H9 (cell line): ENCODE measurements at regions not wholly inside any gene's neighbourhood (a gene's known extent, or its start where the extent isn't known, plus 50 kb on each side); places are given as distances from the start of the nearest gene placed in this dataset.

ENCODE experiments used
- DNase-seq: peaks from one replicate; pipeline ENCODE4 v3.0.0-alpha.2; 2017
- H2AFZ ChIP-seq: one replicate; pipeline ENCODE4 v1.6.1; 2013; ENCODE audit warnings: mild to moderate bottlenecking, low read length, control low read depth, moderate library complexity
- H2AK5ac ChIP-seq: 2 replicates; pipeline ENCODE4 v1.6.1; 2013; ENCODE audit warnings: low read length, control low read depth, mixed read lengths; ENCODE audit not compliant: insufficient read length
- H2BK120ac ChIP-seq: one replicate; pipeline ENCODE4 v1.6.1; 2013; ENCODE audit warnings: low read depth, mild to moderate bottlenecking, low read length, control low read depth, inconsistent platforms; ENCODE audit not compliant: poor library complexity, severe bottlenecking
- H2BK12ac ChIP-seq: 2 replicates; pipeline ENCODE4 v1.6.1; 2013; ENCODE audit warnings: low read length, control low read depth, mixed read lengths, low read depth; ENCODE audit not compliant: insufficient read length
- H2BK15ac ChIP-seq: 2 replicates; pipeline ENCODE4 v1.6.1; 2013; ENCODE audit warnings: low read depth, low read length, control low read depth
- H2BK20ac ChIP-seq: one replicate; pipeline ENCODE4 v1.6.1; 2013; ENCODE audit warnings: low read depth, mild to moderate bottlenecking, low read length, control low read depth, inconsistent platforms; ENCODE audit not compliant: poor library complexity, severe bottlenecking
- H2BK5ac ChIP-seq: 2 replicates; pipeline ENCODE4 v1.6.1; 2013; ENCODE audit warnings: low read length, control low read depth, mixed read lengths; ENCODE audit not compliant: insufficient read length
- H3K14ac ChIP-seq: 2 replicates; pipeline ENCODE4 v1.6.1; 2013; ENCODE audit warnings: low read length, control low read depth; ENCODE audit not compliant: insufficient read depth
- H3K18ac ChIP-seq: 2 replicates; pipeline ENCODE4 v1.6.1; 2013; ENCODE audit warnings: low read depth, mild to moderate bottlenecking, mixed read lengths, low read length, control low read depth; ENCODE audit not compliant: insufficient read length
- H3K23ac ChIP-seq: 2 replicates; pipeline ENCODE4 v1.6.1; 2013; ENCODE audit warnings: low read length, control low read depth, mixed read lengths, low read depth; ENCODE audit not compliant: insufficient read length
- H3K23me2 ChIP-seq: 2 replicates; pipeline ENCODE4 v1.6.1; 2013; ENCODE audit warnings: low read depth, mild to moderate bottlenecking, mixed read lengths, low read length, control low read depth; ENCODE audit not compliant: insufficient read length, poor library complexity, severe bottlenecking
- H3K27ac ChIP-seq: 2 replicates; pipeline ENCODE4 v1.5.1; 2013; ENCODE audit warnings: low read length, control low read depth, mixed read lengths, low read depth; ENCODE audit not compliant: insufficient read length
- H3K27me3 ChIP-seq: 2 replicates; pipeline ENCODE4 v1.6.1; 2013; ENCODE audit warnings: low read length, control low read depth, inconsistent platforms; ENCODE audit not compliant: insufficient read depth
- H3K4ac ChIP-seq: 2 replicates; pipeline ENCODE4 v1.6.1; 2013; ENCODE audit warnings: low read depth, mild to moderate bottlenecking, control low read depth, inconsistent platforms, low read length, moderate library complexity
- H3K4me1 ChIP-seq: 2 replicates; pipeline ENCODE4 v1.6.1; 2013; ENCODE audit warnings: low read length, control low read depth, inconsistent platforms; ENCODE audit not compliant: insufficient read depth
- H3K4me2 ChIP-seq: 2 replicates; pipeline ENCODE4 v1.6.1; 2013; ENCODE audit warnings: low read length, control low read depth, mixed read lengths; ENCODE audit not compliant: insufficient read length, insufficient read depth
- H3K56ac ChIP-seq: 2 replicates; pipeline ENCODE4 v1.6.1; 2013; ENCODE audit warnings: low read depth, mild to moderate bottlenecking, mixed read lengths, low read length, control low read depth; ENCODE audit not compliant: insufficient read length
- H3K79me1 ChIP-seq: 2 replicates; pipeline ENCODE4 v1.6.1; 2013; ENCODE audit warnings: low read depth, mild to moderate bottlenecking, moderate library complexity, low read length, control low read depth, inconsistent platforms; ENCODE audit not compliant: insufficient read depth, poor library complexity, severe bottlenecking
- H3K79me2 ChIP-seq: 2 replicates; pipeline ENCODE4 v1.6.1; 2013; ENCODE audit warnings: low read length, control low read depth, inconsistent platforms; ENCODE audit not compliant: insufficient read depth
- H3K9ac ChIP-seq: 2 replicates; pipeline ENCODE4 v1.6.1; 2013; ENCODE audit warnings: low read length, control low read depth, mixed read lengths; ENCODE audit not compliant: insufficient read length; ENCODE audit errors: extremely low read depth
- H3K9me3 ChIP-seq: one replicate; pipeline ENCODE4 v1.6.1; 2013; ENCODE audit warnings: low read depth, low read length, inconsistent platforms; ENCODE audit not compliant: control insufficient read depth
- H3T11ph ChIP-seq: one replicate; pipeline ENCODE4 v1.6.1; 2013; ENCODE audit warnings: mild to moderate bottlenecking, low read length, control low read depth, inconsistent platforms
- H4K20me1 ChIP-seq: one replicate; pipeline ENCODE4 v1.6.1; 2013; ENCODE audit not compliant: control insufficient read depth, insufficient read length, insufficient read depth
- H4K5ac ChIP-seq: 2 replicates; pipeline ENCODE4 v1.6.1; 2013; ENCODE audit warnings: low read depth, mild to moderate bottlenecking, mixed read lengths, low read length, control low read depth; ENCODE audit not compliant: insufficient read length
- H4K8ac ChIP-seq: replicated peaks from 2 replicates; pipeline ENCODE4 v1.6.1; 2013; ENCODE audit warnings: low read length, control low read depth, mixed read lengths, low read depth; ENCODE audit not compliant: insufficient read length
- H4K91ac ChIP-seq: 2 replicates; pipeline ENCODE4 v1.6.1; 2013; ENCODE audit warnings: low read depth, mild to moderate bottlenecking, moderate library complexity, mixed read lengths, low read length, control low read depth; ENCODE audit not compliant: insufficient read length
- H3K27ac Mint-ChIP-seq, 3 experiments: 2 replicates in 2 of 3; 3 replicates in 1 of 3; pipeline ENCODE4 v1.8.0; 2020 to 2021; ENCODE audit warnings: mixed read lengths in 3 of 3, mild to moderate bottlenecking in 1 of 3, moderate library complexity in 1 of 3
- H3K27me3 Mint-ChIP-seq: 2 replicates; pipeline ENCODE4 v1.8.0; 2021; ENCODE audit warnings: low read depth, mild to moderate bottlenecking, moderate library complexity, mixed read lengths
- H3K36me3 Mint-ChIP-seq, 3 experiments: 2 replicates in 2 of 3; 3 replicates in 1 of 3; pipeline ENCODE4 v1.8.0; 2020 to 2021; ENCODE audit warnings: low read depth in 3 of 3, mixed read lengths in 3 of 3; ENCODE audit not compliant: insufficient read depth in 1 of 3
- H3K4me1 Mint-ChIP-seq, 2 experiments: 2 replicates each; pipeline ENCODE4 v1.8.0; 2020; ENCODE audit warnings: mixed read lengths in 2 of 2
- H3K4me3 Mint-ChIP-seq, 2 experiments: 2 replicates in 1 of 2; 3 replicates in 1 of 2; pipeline ENCODE4 v1.8.0; 2020 to 2021; ENCODE audit warnings: mild to moderate bottlenecking in 2 of 2, mixed read lengths in 2 of 2, moderate library complexity in 1 of 2
- H3K9me3 Mint-ChIP-seq, 2 experiments: 2 replicates in 1 of 2; 3 replicates in 1 of 2; pipeline ENCODE4 v1.8.0; 2020; ENCODE audit warnings: mild to moderate bottlenecking in 2 of 2, mixed read lengths in 2 of 2, moderate library complexity in 1 of 2
- WGBS: extraction: QIAGEN DNeasy Blood & Tissue Kit; methylation state at CpG from one replicate; pipeline ENCODE4 v1.1.7; 2013; ENCODE audit warnings: missing lambda C conversion rate, low lambda C conversion rate, mixed read lengths; ENCODE audit not compliant: insufficient read length; ENCODE audit errors: extremely low coverage; 5-methylcytosine and 5-hydroxymethylcytosine counted together
- TF ChIP-seq, protein P1 (sequence below): fragments of 200-600 bp; sonication (generic); conservative IDR thresholded peaks from 3 replicates; pipeline ENCODE4 v1.8.0; 2021; ENCODE audit warnings: antibody characterized with exemption, mild to moderate bottlenecking

GRCh38 chr4:113837397-113837796 lies 75.9 kb upstream of the CAMK2D start:
- Histone ChIP-seq H3T11ph (no peak overlapping the region), H4K20me1 (no peaks in the 10 kb centered on the region), H2AK5ac (no peak overlapping the region), H3K4ac (no peak overlapping the region), H4K8ac (no peak overlapping the region), H2BK15ac (no peak overlapping the region), H3K27me3 (no peaks in the 10 kb centered on the region), H4K5ac (no peak overlapping the region), H2BK5ac (no peak overlapping the region), H3K56ac (no peak overlapping the region), H3K18ac (no peak overlapping the region), H3K27ac (no peak overlapping the region), H3K79me2 (no peaks in the 10 kb centered on the region), H2BK120ac (no peak overlapping the region), H3K79me1 (no peaks in the 10 kb centered on the region), H2BK20ac (no peak overlapping the region), H3K9me3 (no peaks in the 10 kb centered on the region), H3K4me1 (no peaks in the 10 kb centered on the region), H2BK12ac (no peak overlapping the region), H3K4me2 (no peak overlapping the region), H4K91ac (no peak overlapping the region), H3K23me2 (no peaks in the 10 kb centered on the region), H2AFZ (no peak overlapping the region), H3K23ac (no peak overlapping the region), H3K14ac (no peak overlapping the region), H3K9ac (no peak overlapping the region)
- no peaks in the 10 kb centered on the region for H3K27me3 Mint-ChIP-seq
- TF ChIP-seq, protein P1, sequence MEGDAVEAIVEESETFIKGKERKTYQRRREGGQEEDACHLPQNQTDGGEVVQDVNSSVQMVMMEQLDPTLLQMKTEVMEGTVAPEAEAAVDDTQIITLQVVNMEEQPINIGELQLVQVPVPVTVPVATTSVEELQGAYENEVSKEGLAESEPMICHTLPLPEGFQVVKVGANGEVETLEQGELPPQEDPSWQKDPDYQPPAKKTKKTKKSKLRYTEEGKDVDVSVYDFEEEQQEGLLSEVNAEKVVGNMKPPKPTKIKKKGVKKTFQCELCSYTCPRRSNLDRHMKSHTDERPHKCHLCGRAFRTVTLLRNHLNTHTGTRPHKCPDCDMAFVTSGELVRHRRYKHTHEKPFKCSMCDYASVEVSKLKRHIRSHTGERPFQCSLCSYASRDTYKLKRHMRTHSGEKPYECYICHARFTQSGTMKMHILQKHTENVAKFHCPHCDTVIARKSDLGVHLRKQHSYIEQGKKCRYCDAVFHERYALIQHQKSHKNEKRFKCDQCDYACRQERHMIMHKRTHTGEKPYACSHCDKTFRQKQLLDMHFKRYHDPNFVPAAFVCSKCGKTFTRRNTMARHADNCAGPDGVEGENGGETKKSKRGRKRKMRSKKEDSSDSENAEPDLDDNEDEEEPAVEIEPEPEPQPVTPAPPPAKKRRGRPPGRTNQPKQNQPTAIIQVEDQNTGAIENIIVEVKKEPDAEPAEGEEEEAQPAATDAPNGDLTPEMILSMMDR: no peak
- no peaks in the 10 kb centered on the region for H3K9me3 Mint-ChIP-seq
- DNase-seq: no peak
- H3K4me1 Mint-ChIP-seq: no peaks in the 10 kb centered on the region
- no peak overlapping the region for H3K4me3 Mint-ChIP-seq
- WGBS: no CpG with 5 or more reads among the region's 1 CpG
- peak overlapping the region in 1 of 3 experiments; percentile 6; a peak in 1 of 7 replicates for H3K27ac Mint-ChIP-seq
- no peaks in the 10 kb centered on the region for H3K36me3 Mint-ChIP-seq
